ENCODE measurements at regions not wholly inside any gene's neighbourhood (a gene's known extent, or its start where the extent isn't known, plus 50 kb on each side); places are given as distances from the start of the nearest gene placed in this dataset.

GRCh38 chr1:37147906-37148305, 113.6 kb upstream of the GRIK3 start:
- TF ChIP-seq CTCF (IDR thresholded peaks at IDR 0.05) (no peak), POLR2A (IDR thresholded peaks at IDR 0.05) (no peak)

Measured in testis (tissue), 2 donors.